ENCODE measurements at regions not wholly inside any gene's neighbourhood (a gene's known extent, or its start where the extent isn't known, plus 50 kb on each side); places are given as distances from the start of the nearest gene placed in this dataset.

GRCh38 chr12:73841963-73842362, 695.7 kb upstream of the ATXN7L3B start:
- H3K9me3 Mint-ChIP-seq: no peaks in the 10 kb centered on the region
- Histone ChIP-seq H3K27me3 (ENCODE audit: insufficient read depth) (no peaks in the 10 kb centered on the region), H3K36me3 (ENCODE audit: insufficient read depth) (no peaks in the 10 kb centered on the region), H2AFZ (no peak overlapping the region), H3K4me1 (ENCODE audit: insufficient read depth) (no peaks in the 10 kb centered on the region), H3K79me2 (replicated peaks; ENCODE audit: insufficient read depth) (no peaks in the 10 kb centered on the region), H3F3A (replicated peaks; ENCODE audit: low read depth) (no peaks in the 10 kb centered on the region), H3K4me3 (no peak overlapping the region), H4K20me1 (replicated peaks; ENCODE audit: insufficient read depth) (no peaks in the 10 kb centered on the region), H3K27ac (ENCODE audit: low read depth) (no peak overlapping the region), H3K9me2 (ENCODE audit: insufficient read depth) (no peaks in the 10 kb centered on the region), H3K4me2 (no peak overlapping the region)
- H3K36me3 Mint-ChIP-seq (ENCODE audit: low read depth): no peaks in the 10 kb centered on the region
- ATAC-seq: no peak
- H3K27ac Mint-ChIP-seq: no peak overlapping the region
- no peaks in the 10 kb centered on the region for H3K4me1 Mint-ChIP-seq
- TF ChIP-seq CREB1 (CRISPR knock-in tag; IDR thresholded peaks at IDR 0.05; ENCODE audit: low read depth) (no peak), NANOG (IDR thresholded peaks at IDR 0.05; ENCODE audit: borderline replicate concordance) (no peak), ETS1 (IDR thresholded peaks at IDR 0.05) (no peak), POLR2AphosphoS5 (IDR thresholded peaks at IDR 0.05; ENCODE audit: low read depth) (no peak), EZH2phosphoT487 (IDR thresholded peaks at IDR 0.05; ENCODE audit: unreplicated experiment) (no peak), REST (IDR thresholded peaks at IDR 0.05; ENCODE audit: unreplicated experiment) (no peak), ZNF462 (CRISPR knock-in tag; IDR thresholded peaks at IDR 0.05) (no peak), EZH2 (IDR thresholded peaks at IDR 0.05; ENCODE audit: low read depth, unreplicated experiment) (no peak)
- no peak for DNase-seq (ENCODE audit: low spot score)
- H3K4me3 Mint-ChIP-seq: no peak overlapping the region
- no peaks in the 10 kb centered on the region for H3K27me3 Mint-ChIP-seq (ENCODE audit: insufficient read depth, low read depth, poor library complexity)

Data from GM23338 (cell line).